A549 (cell line): ENCODE measurements at regions not wholly inside any gene's neighbourhood (a gene's known extent, or its start where the extent isn't known, plus 50 kb on each side); places are given as distances from the start of the nearest gene placed in this dataset.

Source experiments
- CHD4 ChIP-seq: fragments of 200-600 bp; sonication (generic); IDR thresholded peaks from 2 replicates; pipeline ENCODE4 v1.6.1; 2016; ENCODE audit warnings: antibody characterized with exemption, mild to moderate bottlenecking, borderline replicate concordance
- CTCF ChIP-seq: fragments of >200 bp; sonication (Bioruptor Twin); formaldehyde crosslinking; IDR thresholded peaks from 3 replicates; pipeline ENCODE4 v1.5.1; 2016
- HDAC2 ChIP-seq: fragments of 200-600 bp; sonication (generic); IDR thresholded peaks from 2 replicates; pipeline ENCODE4 v1.6.1; 2016
- HES2 ChIP-seq: fragments of >200 bp; sonication (Bioruptor Twin); formaldehyde crosslinking; IDR thresholded peaks from 2 replicates; pipeline ENCODE4 v1.6.1; 2016
- HMGXB4 ChIP-seq: fragments of 250-450 bp; sonication (Bioruptor Pico); IDR thresholded peaks from 2 replicates; pipeline ENCODE4 v1.5.0; 2021; ENCODE audit warnings: mild to moderate bottlenecking, moderate library complexity, borderline replicate concordance
- KDM5A ChIP-seq: fragments of 200-600 bp; sonication (generic); IDR thresholded peaks from 2 replicates; pipeline ENCODE4 v1.6.1; 2016; ENCODE audit warnings: antibody characterized with exemption, mild to moderate bottlenecking
- MYC ChIP-seq: IDR thresholded peaks from 2 replicates; pipeline ENCODE4 v1.6.1; 2012; ENCODE audit warnings: mild to moderate bottlenecking, inconsistent platforms, low read length, improper control_type of control experiment, borderline replicate concordance
- POLR2A ChIP-seq: IDR thresholded peaks from 2 replicates; pipeline ENCODE4 v1.6.1; 2012; ENCODE audit warnings: mild to moderate bottlenecking, low read length
- RAD21 ChIP-seq, 2 experiments: fragments of >200 bp in 1 of 2; sonication (Bioruptor Twin) in 1 of 2; formaldehyde crosslinking in 1 of 2; IDR thresholded peaks in 1 of 2; conservative IDR thresholded peaks in 1 of 2; 2 replicates in 1 of 2; 3 replicates in 1 of 2; pipeline ENCODE4 v1.6.1; 2012 to 2018; ENCODE audit warnings: inconsistent platforms in 1 of 2
- REST ChIP-seq: fragments of 200-600 bp; sonication (generic); IDR thresholded peaks from 2 replicates; pipeline ENCODE4 v1.6.1; 2016; ENCODE audit warnings: antibody characterized with exemption, mild to moderate bottlenecking, moderate library complexity
- RFX5 ChIP-seq: fragments of 450-650 bp; IDR thresholded peaks from 2 replicates; pipeline ENCODE4 v1.7.1; 2014; ENCODE audit warnings: antibody characterized with exemption, mild to moderate bottlenecking, moderate library complexity
- SMC3 ChIP-seq: fragments of >200 bp; sonication (Bioruptor Twin); formaldehyde crosslinking; IDR thresholded peaks from 3 replicates; pipeline ENCODE4 v1.6.1; 2018; ENCODE audit warnings: inconsistent platforms
- ZNF302 ChIP-seq: fragments of 250-450 bp; sonication (Bioruptor Pico); IDR thresholded peaks from 2 replicates; pipeline ENCODE4 v1.9.0; 2021; ENCODE audit warnings: inconsistent platforms, mild to moderate bottlenecking, moderate library complexity

GRCh38 chr13:59047546-59047945, 1116.2 kb downstream of the DIAPH3 start:
- TF ChIP-seq REST, result no peak
- TF ChIP-seq HES2, result no peak
- TF ChIP-seq CTCF, result no peak
- TF ChIP-seq RFX5, result no peak
- no peak for TF ChIP-seq HDAC2
- TF ChIP-seq POLR2A, result no peak
- no peak for TF ChIP-seq ZNF302 (CRISPR knock-in tag)
- no peak for TF ChIP-seq SMC3
- no peak for TF ChIP-seq MYC
- TF ChIP-seq KDM5A, result no peak
- no peak for TF ChIP-seq HMGXB4 (CRISPR knock-in tag)
- no peak for TF ChIP-seq RAD21 (conservative IDR thresholded peaks at IDR 0.05 in 1 of 2, IDR thresholded peaks at IDR 0.05 in 1 of 2)
- no peak for TF ChIP-seq CHD4
